NCI-H510A treated with DMSO at 0.1 percent for 48 hours (cell line): ENCODE measurements at regions not wholly inside any gene's neighbourhood (a gene's known extent, or its start where the extent isn't known, plus 50 kb on each side); places are given as distances from the start of the nearest gene placed in this dataset.

ENCODE experiments used
- DNase-seq: peaks from one replicate; lab custom pipeline; 2025; lab: John Stamatoyannopoulos, UW

DNA sequence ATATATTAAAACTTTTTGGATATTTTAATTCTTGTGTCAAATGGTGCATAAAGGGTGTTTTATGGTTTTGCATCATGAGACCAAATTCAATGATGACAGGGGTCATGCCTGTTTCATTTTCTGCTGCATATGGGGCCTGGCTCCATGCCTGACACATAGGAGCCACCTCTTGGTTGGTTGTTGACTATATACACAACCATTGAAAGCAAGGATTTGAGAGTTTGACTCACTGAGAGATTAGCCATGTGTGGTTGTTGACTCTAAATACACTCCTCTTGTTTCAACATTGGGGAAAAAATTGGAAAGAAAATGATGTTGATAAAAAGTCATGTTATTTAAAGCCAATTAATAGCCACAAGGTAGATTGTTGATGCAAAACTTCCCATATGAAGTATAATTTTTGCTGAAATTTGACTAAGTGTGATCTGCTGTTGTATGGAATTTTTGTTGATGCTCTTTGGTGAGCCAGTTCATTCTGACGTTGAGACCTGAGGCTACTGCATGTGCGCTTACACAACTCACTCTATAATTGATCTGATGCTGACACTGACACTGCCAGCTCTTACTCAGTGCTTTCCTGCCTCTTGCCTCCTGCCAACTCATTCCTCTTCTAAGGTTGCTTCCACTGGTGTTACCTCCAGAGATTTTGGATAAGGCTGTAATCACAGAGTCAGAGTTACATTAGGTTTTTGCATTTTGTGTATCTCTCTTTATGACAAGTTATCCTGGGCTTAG lies 446.2 kb upstream of the SLC14A2 start:
- DNase-seq = no peak

DNA sequence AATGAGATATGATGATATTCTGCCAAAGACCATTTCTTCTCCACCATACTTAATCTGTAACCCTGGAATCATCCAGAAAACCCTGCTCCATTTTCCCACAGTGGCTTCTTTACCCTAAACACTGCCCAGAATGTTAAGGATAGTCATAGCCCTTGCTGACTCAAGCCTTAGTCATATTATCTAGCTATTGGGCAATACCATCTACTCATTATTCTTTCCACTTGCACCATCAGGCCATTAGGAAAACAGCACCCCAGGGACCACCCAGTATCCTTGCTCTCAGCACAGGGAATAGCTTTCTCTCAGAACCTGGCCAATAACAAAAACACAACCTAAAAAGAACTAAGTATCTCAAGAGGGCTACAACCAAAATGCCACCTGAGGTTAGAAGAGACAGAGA lies 445.7 kb upstream of the SLC14A2 start:
- no peak for DNase-seq

DNA sequence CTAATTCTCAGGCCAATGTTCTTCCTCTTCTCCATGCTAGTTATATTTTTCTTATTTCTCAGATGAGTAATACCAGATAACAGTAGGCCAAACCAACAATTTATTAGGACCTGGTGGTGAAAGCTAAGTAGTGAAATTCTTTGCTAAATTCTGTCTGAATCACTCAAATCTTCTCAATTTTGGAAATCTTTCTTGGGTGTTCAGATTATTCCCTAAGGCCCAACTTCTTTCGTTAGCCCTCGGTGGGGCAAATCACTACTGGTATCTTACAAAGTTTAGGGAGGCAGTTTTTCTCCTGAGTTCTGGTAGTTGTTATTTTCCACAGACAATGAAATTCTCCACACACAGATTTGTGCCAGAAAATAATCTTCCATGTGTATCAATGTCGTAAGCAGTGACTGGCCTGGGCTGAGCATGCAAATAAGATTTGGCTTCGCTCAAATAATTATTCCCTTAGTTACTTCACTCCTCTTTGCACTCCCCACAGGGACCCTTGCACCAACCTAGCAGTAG lies 443.5 kb upstream of the SLC14A2 start:
- no peak for DNase-seq

DNA sequence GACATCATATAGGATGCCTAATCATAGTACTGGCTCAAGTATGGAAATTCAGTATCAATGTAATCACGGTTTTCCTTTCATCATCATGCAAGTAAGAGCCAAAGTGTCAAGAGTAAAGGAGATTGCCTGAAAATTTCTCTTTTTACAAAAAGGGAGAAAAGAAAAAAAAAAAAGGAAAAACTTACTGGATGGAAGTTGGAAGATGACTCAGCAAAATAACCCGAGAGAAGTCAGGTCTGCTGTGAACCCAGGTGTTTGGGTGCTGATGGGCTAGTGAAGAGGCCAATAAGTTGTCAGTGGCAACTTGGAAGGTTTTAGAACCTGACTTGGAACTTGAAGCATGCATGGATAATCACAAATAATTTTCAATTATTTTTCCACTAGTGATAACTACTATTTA lies 441.9 kb upstream of the SLC14A2 start:
- no peak for DNase-seq

DNA sequence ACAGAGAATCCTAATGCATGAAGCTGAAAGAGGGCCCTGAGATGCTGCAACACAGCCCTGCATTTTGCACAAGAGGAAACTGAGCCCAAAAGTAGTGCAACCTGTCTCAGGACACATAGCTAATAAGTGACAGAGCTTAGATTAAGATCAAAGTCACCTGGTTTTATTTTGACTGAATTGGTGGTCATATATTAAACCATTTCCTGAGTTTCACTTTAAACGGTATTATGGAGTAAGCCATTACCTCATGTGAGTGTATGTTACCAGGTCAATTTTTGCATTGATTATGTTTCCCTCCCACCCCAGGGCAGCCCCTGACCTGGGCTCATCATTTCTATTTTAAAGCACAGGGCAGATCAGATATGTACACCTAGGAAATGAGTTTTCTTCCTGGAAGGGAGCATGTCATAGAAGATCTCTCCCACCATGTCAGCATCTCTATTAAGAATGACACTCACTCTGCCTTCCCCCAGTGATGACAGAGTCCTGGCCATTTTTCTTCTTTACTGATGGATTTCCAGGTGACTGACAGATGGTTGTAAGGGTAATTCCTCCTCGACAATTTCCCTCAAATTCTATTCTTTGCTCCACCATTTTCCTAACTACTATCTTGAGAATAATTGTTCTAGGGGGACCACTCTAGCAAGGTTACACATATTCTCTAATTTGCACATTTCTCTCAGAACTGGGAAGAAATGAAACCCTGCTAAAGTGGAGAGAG lies 441.3 kb upstream of the SLC14A2 start:
- DNase-seq = no peak

DNA sequence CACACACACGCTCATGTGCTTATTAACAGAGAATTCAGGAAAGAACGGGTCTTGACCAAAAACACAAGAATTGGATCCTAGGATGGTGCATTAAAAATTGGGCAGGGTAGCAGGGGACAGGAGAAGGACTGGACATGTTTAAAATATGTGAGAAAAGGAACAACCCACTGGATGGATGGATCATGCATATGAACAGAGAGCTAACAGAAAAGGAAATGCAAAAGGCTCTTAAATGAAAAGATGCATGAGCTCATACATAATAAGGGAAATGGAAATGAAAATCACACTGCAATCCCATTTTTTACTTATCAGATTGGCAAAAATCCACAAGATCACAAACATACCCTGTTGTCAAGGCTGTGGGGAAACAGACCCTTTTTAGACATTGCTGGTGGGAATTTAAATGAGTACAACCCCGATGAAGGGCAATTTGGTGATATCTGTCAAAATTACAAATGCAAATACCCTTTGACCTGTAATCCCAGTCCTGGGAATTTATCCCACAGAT lies 440.6 kb upstream of the SLC14A2 start:
- no peak for DNase-seq

DNA sequence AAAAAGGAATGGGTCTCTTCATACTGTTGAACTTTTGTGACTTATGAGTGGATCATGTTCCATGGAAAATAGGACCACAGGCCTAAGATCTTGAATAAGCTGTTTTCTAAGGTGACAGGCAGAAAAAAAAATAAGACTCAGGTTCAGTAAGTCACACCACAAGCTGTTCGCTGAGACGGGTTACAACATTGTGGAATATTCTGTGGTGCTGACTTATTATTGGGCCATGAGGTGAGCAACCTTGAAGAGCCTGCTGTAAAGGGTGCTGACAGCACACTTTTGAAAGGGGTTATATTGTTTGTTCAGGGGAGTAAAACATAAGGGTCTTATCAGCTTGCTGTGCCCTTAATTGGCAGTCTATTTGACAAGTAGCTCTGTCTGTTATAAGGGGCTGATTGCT lies 439.8 kb upstream of the SLC14A2 start:
- DNase-seq = no peak

DNA sequence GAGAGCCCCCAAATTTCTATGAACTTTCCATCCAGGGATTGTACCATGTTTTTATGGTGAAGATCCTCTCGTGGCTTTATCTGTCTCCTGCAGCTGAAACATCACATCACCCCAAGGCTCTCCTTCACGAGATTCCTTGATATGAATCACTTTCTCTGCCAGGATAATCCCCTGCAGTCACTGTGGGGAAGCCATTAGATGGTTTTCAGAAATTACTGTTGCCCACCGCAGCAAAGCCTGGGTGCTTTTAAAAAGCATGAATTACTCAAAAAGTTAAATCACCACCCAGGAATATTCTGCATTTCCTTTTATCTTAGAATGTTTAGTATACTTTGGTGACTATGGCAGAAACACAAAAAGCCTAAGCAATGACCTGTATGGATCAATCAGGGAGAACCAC lies 428.4 kb upstream of the SLC14A2 start:
- DNase-seq = no peak

DNA sequence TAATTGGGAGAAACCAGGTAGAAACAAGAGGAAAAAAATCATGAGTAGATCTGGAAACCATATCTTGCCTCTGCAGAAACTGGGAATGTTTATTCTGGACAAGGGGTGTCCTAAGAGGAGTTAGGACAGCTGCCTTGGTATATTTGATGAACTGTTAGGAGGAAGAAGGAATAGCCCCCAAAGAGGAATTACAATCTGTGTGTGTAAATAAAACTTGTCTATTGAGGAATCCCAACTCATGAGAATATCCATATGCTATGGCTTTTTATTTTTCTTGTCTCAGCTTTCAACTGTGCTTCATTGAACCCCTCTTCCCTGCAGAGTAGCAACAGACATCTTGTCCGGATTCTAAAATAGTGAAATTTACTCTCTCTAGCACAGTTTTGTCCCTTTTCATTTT lies 423.5 kb upstream of the SLC14A2 start:
- no peak for DNase-seq

DNA sequence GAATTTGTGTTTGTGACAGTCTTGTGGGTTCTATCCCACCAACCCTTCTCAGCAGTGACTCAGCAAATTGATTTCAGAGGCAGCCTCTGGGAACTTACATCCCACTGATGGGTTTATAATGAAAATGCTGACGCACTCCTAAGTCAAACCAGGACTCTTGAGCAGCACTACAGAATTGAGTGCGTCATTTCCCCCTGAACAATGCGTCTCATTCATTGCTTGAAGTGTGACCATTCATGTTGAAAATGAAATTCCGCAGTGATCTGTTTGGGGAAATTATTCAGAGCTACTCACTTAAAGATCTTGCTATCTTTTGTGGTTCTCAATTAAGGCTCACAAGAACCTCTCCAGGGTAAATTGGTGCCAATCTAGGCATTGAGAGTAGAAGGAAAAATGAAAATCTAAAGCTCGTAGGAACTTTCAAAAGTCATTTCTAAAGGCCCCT lies 417.7 kb upstream of the SLC14A2 start:
- peak; percentile 35 for DNase-seq

DNA sequence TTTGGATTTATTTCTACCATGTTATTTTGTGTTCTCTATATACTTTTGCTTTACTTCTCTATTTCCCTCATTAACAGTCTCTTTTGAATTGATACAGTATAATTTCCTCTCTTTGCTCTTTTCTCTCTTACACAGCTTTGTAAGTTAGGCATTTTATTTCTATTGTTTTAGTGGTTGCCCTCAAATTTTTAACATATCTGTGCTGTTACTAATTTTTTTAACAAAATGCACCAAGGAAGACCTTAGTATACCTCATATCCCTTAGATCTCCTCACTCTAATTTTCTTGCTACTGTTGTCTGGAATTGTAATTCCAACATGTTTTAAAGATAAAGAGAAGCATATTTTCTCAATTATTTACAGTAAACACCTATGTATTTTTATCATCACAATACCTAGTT lies 416.8 kb upstream of the SLC14A2 start:
- DNase-seq = no peak

DNA sequence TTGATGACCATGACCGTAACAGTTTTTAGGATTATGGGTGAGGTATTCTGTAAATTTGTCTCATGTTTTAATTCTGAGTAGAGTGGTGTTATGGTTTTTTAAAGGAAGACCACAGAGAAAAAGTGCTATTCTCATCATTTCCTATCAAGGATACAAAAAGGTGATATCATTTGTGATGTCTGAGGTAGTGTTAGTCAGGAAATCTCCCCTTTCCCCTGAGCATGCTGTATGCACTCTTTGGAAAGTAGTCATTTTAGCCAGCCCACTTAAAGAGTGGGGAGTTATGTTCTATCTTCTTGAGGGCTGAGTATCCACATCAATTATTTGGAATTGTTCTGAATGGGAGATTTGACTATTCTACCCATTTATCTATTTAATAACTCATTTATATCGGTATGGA lies 414.2 kb upstream of the SLC14A2 start:
- no peak for DNase-seq

DNA sequence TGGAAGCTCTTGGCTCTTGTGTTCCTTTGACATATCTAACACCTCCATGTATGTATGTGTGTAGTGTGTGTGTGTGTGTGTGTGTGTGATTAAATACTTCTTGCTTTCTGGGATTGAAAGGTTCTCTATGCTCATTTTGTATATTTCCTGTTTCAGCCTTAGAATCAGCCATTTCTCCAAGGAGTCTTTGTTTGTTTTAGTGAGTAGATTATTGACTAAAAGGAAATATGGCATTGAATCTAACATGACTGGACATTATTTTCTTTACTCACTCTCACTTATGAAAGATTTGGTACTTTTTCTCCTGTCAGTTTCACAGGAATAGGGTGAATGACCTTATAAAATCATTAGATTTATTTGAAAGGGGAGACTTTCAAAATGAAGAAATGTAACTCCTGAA lies 413.8 kb upstream of the SLC14A2 start:
- no peak for DNase-seq

DNA sequence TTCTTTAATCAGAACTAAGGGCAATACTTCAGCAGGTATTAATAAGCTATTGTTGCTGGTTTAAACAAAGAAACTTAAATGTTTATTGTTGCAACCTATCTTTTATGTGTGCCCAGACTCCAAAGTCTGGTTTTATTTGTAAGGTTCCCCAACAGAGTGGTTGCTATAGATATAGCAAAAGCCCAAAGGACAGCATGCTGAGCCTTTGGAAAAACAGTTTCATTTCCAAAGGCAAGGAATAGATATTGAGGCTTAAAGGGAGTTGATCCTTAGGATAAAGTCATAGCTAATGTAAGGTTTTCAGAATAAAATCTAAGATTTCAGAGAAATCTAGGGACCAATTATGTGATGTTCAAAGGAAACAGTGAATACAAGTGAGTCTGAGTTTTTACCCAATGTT lies 413.2 kb upstream of the SLC14A2 start:
- no peak for DNase-seq

DNA sequence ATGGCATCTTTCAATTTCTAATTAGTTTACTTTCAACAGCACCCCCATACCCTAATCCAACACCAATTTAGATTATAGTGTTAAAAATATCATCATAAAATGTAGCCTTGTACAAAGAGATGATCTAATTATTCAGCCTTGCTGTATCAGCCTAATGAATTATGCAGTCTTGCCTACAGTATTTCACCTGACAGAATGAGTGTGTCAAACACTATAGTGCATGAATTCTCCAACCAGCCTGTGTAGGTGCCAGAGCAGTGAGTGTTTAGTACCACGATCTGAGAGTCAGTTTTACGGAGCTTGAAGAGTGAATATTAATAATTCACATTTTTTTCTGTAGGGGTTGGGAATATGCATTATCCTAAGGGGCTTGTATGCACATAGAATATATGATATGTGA lies 411.6 kb upstream of the SLC14A2 start:
- DNase-seq = no peak

DNA sequence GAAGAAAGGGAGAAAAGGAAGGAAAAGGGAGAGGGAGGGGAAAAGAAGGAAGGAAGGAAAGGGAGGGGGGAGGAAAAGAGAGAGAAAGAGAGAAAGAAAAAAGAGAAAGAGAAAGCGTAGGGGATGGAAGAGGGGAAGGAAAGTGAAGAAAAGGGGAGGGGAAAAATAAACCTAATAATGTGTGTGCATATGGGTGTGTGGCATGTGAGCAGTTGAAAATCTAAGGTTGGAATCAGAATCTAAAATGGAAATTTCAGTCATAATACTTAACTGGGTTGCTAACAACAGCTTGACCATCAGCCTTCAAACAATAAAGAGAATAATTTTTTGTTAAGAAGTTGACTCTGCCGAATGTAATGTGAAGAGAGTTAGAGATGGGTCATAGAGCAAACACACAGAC lies 407.9 kb upstream of the SLC14A2 start:
- DNase-seq = no peak

DNA sequence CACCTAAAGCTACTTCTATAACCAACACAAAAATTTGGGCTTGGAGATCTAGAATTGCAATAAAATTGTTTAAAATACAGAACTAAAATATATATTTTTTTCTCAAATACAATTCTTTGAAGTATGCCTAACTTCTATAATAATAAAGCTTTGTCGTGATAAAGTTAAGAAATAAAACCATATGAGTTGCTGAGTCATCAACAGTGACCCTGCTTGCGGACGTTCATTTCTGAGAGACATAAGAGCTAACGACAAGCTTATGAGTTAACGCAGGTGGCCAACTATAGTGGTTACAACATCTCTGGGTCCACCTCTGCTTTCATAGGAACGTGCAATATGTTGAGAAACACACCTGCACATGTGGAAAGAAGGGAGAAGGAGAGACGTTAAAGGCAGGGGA lies 407.1 kb upstream of the SLC14A2 start:
- DNase-seq = no peak

DNA sequence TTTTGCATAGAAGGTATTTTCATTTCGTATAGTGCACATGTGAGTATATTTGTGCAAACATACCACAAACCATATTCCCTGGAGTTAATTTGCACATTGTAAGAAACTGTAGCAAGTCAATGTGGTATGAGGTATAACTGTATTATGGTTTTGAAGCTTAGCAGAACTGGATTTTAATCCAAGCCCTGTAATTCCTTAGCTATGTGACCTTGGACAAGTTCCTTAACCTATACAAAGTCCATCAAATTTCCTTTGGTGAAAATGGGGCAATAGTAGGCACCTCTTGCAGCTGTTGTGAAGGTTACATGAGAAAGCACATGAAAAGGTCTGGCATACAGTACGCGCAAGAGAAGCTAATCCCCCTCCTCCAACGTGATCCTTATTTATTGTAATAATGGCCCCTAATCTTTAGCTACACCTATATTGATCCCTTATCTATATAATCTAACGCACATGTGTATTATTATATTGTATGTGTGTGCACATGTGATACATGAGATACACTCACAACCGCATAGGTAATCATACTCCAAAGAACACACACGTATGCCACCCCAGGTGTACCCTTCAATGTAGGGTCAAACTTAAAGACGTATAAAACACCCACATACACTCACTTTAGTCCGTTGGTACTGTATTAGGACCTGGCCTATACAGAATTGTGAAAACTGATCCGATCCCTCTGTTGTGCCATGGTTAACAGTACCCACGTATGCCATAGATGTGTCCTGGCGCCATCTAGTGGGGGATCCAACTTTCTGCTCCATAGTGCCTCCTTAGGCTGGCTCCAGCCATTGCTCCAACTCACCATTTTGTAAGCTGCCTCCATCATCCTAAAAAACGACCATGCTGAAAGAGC lies 402.9 kb upstream of the SLC14A2 start:
- peak; percentile 51 for DNase-seq

DNA sequence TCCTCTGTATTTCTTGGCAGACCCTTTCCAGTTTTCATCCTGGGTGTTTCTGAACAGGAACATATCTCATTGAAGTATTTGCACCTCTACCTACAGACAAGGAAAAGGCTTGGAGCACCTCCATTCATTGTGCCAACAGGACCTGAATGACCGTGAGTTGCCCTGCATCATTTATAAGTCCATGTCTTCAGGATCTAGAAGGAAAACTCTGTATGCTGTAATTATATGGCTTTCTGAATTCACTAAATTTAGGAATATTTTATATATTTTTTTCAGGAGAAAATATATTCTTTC lies 402.3 kb upstream of the SLC14A2 start:
- no peak for DNase-seq

DNA sequence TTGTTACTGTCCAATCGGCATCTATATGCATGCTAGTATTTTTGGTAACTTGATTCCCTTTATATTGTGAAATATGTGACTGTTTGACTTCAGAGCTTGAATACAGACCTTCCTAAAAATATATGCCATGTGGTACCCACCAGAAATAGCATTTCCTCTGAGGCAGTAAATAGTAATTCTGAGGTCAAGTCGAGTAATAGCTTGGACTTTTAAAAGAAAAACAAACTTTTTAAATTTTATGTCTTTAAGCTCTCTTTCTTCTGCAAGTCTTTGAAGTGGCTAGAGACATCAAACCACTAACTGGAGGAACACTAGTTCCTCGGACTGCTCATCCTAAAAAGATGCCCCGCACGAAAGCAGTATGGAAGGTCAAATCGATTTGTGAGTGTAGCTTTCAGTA lies 396.8 kb upstream of the SLC14A2 start:
- DNase-seq = no peak

DNA sequence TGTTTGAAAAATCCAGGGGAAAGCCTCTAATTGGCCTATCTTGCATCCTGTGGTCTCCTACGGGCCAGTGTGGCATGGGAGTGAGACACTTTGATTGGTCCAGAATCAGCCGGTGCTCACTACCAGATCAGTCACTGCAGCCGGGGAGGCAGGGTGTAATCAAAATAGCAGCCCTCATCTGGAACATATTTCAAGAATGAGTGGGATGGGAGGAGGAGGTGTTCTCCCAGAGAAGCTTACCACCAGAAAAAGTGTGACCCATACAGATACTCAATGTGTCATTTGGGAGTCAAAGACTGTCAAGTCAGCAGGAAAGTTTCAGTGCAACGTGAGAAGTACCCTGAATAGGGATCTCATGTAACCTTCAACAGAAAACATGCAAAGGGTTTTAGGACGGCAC lies 393.9 kb upstream of the SLC14A2 start:
- DNase-seq = no peak

DNA sequence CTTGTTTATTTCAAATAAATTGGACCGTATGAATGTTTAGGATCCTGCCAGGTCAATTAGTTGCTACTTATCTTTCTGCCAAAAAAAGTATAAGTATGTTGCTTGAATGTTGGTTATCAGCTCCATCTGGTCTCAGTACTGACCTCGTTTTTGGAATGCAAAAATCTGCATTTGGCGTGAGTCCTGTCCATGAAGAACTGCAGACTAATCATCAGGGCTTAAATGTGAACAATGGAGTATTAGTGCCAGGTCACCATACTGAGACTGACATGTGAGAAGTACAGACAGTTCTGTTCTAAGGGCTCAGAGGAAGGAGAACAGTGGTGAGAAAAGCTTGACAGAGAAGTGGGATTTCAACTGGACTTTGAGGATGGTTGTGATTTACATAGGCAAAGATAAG lies 393.1 kb upstream of the SLC14A2 start:
- no peak for DNase-seq
